ENCODE measurements at regions not wholly inside any gene's neighbourhood (a gene's known extent, or its start where the extent isn't known, plus 50 kb on each side); places are given as distances from the start of the nearest gene placed in this dataset.
"Not testable (repeated sequence)": the region's sequence is repeated elsewhere in the genome, so short reads cannot be mapped to it uniquely, and the experiment has no call there.

GRCh38 chr12:89067421-89068187, 284.7 kb downstream of the DUSP6 start:
- Mint-ChIP-seq H3K27ac (peak overlapping the region; percentile 60), H3K27me3 (no peaks in the 10 kb centered on the region), H3K4me1 (peaks cover 50% of the 10 kb centered on the region), H3K9me3 (no peaks in the 10 kb centered on the region), H3K4me3 (peak overlapping the region; percentile 3), H3K36me3 (ENCODE audit: low read depth) (no peaks in the 10 kb centered on the region)
- ATAC-seq (replicated peaks), result peak; percentile 41

GRCh38 chr12:89064780-89065179, 287.5 kb downstream of the DUSP6 start:
- peaks cover 23% of the 10 kb centered on the region for H3K4me1 Mint-ChIP-seq
- H3K27me3 Mint-ChIP-seq, result no peaks in the 10 kb centered on the region
- H3K9me3 Mint-ChIP-seq, result no peaks in the 10 kb centered on the region
- H3K36me3 Mint-ChIP-seq (ENCODE audit: low read depth), result no peaks in the 10 kb centered on the region
- peak overlapping the region; percentile 5 for H3K4me3 Mint-ChIP-seq
- ATAC-seq (replicated peaks), result peak; percentile 93
- peak overlapping the region; percentile 18 for H3K27ac Mint-ChIP-seq

GRCh38 chr12:89064151-89064550, 288.1 kb downstream of the DUSP6 start:
- Mint-ChIP-seq H3K27ac (peak overlapping the region; percentile 18), H3K36me3 (ENCODE audit: low read depth) (no peaks in the 10 kb centered on the region), H3K27me3 (no peaks in the 10 kb centered on the region), H3K9me3 (no peaks in the 10 kb centered on the region), H3K4me1 (peaks cover 23% of the 10 kb centered on the region), H3K4me3 (no peak overlapping the region)
- ATAC-seq (replicated peaks), result no peak

- Mint-ChIP-seq H3K27me3 (no peaks in the 10 kb centered on the region), H3K36me3 (ENCODE audit: low read depth) (no peaks in the 10 kb centered on the region), H3K27ac (no peak overlapping the region), H3K4me1 (peaks cover 20% of the 10 kb centered on the region), H3K9me3 (no peaks in the 10 kb centered on the region), H3K4me3 (no peak overlapping the region)
- no peak for ATAC-seq (replicated peaks)
These were observed 289.3 kb downstream of the DUSP6 start for GRCh38 chr12:89062996-89063395.

GRCh38 chr12:89059721-89060541, 292.4 kb downstream of the DUSP6 start:
- no peak overlapping the region for H3K27ac Mint-ChIP-seq
- peaks cover 5% of the 10 kb centered on the region for H3K4me1 Mint-ChIP-seq

DNA sequence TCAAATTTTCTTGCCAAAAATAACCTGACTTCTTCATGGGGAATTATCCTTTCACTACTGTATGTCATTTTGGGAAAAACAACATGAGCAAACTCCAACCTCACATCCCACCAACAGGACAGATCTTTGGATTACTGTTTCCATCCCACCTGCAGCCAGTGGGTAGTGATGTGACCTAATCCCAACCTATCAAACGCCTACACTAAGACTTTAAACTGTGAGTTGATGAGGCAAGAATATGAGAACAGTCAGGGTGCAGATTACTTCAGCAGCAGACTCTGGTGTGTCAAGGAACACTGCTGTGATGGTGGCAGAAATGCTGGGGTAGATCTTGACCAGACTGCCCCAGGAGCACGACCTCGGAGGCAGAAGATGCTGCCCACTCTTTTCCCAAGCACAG, 293.2 kb downstream of the DUSP6 start:
- H3K27ac Mint-ChIP-seq, result peak overlapping the region; percentile 51
- H3K27me3 Mint-ChIP-seq, result no peaks in the 10 kb centered on the region
- H3K9me3 Mint-ChIP-seq, result no peaks in the 10 kb centered on the region
- no peak overlapping the region for H3K4me3 Mint-ChIP-seq
- no peaks in the 10 kb centered on the region for H3K36me3 Mint-ChIP-seq (ENCODE audit: low read depth)
- ATAC-seq (replicated peaks), result peak; percentile 64
- no peaks in the 10 kb centered on the region for H3K4me1 Mint-ChIP-seq

More at GRCh38 chr12:89059721-89060541, 292.4 kb downstream of the DUSP6 start:
- Mint-ChIP-seq H3K9me3 (no peaks in the 10 kb centered on the region), H3K27me3 (no peaks in the 10 kb centered on the region), H3K36me3 (ENCODE audit: low read depth) (no peaks in the 10 kb centered on the region), H3K4me3 (no peak overlapping the region)
- no peak for ATAC-seq (replicated peaks)

GRCh38 chr12:89058402-89058801, 293.9 kb downstream of the DUSP6 start:
- no peaks in the 10 kb centered on the region for H3K9me3 Mint-ChIP-seq
- H3K36me3 Mint-ChIP-seq (ENCODE audit: low read depth), result no peaks in the 10 kb centered on the region
- no peak overlapping the region for H3K4me3 Mint-ChIP-seq
- no peak overlapping the region for H3K27ac Mint-ChIP-seq
- no peaks in the 10 kb centered on the region for H3K27me3 Mint-ChIP-seq
- ATAC-seq (replicated peaks), result no peak
- H3K4me1 Mint-ChIP-seq, result no peaks in the 10 kb centered on the region

DNA sequence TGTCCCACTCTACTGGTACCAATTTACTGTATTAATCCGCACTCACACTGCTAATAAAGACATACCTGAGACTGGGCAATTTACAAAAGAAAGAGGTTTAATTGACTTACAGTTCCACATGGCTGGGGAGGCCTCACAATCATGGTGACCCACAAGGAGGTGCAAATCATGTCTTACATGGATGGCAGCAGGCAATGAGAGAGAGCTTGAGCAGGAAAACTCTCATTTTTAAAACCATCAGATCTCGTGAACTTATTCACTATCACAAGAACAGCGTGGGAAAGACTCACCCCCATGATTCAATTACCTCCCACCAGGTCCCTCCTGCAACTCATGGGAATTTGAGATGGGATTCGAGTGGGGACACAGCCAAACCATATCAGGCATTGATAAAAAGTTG, 298.5 kb downstream of the DUSP6 start:
- H3K36me3 Mint-ChIP-seq (ENCODE audit: low read depth); H3K4me1 Mint-ChIP-seq; H3K27me3 Mint-ChIP-seq; ATAC-seq (replicated peaks); H3K4me3 Mint-ChIP-seq; H3K27ac Mint-ChIP-seq; H3K9me3 Mint-ChIP-seq: not testable (repeated sequence)

GRCh38 chr12:89051065-89051677, 301.1 kb downstream of the DUSP6 start:
- H3K27ac Mint-ChIP-seq, result peak overlapping the region; percentile 2
- H3K27me3 Mint-ChIP-seq, result no peaks in the 10 kb centered on the region
- H3K36me3 Mint-ChIP-seq (ENCODE audit: low read depth), result no peaks in the 10 kb centered on the region
- no peaks in the 10 kb centered on the region for H3K9me3 Mint-ChIP-seq
- peak; percentile 61 for ATAC-seq (replicated peaks)
- no peak overlapping the region for H3K4me3 Mint-ChIP-seq
- no peaks in the 10 kb centered on the region for H3K4me1 Mint-ChIP-seq

DNA sequence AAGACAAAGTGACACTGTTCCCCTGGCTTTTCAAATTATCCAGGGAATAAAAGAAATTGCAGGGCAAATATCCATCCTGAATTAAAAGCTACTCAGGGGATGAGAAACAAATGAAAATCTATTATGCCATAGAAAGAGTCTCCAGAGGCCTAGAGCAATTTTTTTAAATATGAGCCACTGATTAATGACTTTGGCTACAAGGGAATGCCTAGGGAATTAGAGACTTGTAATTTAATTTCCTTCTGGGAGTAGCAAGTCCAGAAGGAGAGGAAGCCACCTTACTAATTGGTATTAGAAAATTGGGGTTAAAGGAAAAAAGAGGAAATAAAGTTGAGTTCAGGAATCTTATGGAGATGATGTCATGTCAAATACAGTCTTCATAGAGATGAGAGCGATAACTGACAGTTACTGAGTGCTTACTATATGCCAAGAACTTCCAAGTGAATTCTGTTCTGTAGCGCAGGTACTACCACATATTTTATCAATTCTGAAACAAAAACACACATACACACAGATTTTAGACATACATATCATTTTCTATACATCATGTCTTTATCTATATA, 304.4 kb downstream of the DUSP6 start:
- no peaks in the 10 kb centered on the region for H3K36me3 Mint-ChIP-seq (ENCODE audit: low read depth)
- H3K9me3 Mint-ChIP-seq, result no peaks in the 10 kb centered on the region
- no peak overlapping the region for H3K27ac Mint-ChIP-seq
- H3K4me1 Mint-ChIP-seq, result no peaks in the 10 kb centered on the region
- no peaks in the 10 kb centered on the region for H3K27me3 Mint-ChIP-seq
- no peak overlapping the region for H3K4me3 Mint-ChIP-seq
- no peak for ATAC-seq (replicated peaks)

- Mint-ChIP-seq H3K4me1 (peaks cover 50% of the 10 kb centered on the region), H3K4me3 (peak overlapping the region; percentile 74), H3K36me3 (ENCODE audit: low read depth) (peaks cover 13% of the 10 kb centered on the region), H3K27ac (peak overlapping the region; percentile 96), H3K27me3 (no peaks in the 10 kb centered on the region), H3K9me3 (peaks cover 4% of the 10 kb centered on the region)
- no peak for ATAC-seq (replicated peaks)
These were observed 311.2 kb downstream of the DUSP6 start for GRCh38 chr12:89041078-89041477.

DNA sequence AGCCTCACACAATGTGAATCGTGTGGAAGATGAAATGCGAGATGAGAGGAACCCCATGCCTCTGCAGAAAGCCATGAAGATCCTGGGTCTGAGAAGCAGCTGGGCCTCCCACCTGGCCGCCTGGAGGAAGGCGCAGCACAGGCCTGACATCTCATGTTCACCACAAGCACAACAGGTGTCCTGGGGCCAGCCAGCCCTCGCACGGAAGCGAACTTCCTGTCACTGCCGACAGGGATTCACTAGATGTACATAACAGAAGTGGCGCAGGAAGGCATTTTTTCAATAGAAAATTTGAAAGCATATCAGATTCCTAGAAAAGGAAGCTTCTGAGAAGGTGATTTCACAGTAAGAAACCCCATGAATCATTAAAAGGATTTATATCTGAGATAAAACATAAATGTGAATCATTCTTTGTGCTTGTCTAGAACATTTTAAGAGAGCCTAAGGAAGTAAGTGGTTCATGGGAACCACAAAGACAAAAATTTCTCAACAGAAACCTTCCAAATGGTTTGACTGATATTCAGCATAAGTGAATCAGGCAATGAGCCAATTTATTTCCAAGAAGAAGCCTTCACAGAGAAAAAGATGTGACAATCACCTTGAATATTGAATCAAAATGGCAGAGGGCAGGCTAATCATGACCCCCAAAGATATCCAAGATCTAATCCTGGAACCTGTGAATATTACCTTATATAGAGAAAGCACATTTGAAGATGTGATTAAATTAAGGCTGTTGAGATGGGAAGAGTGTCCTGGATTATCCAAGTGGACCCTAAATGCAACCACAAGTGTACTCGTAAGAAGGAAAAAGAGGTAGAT, 311.9 kb downstream of the DUSP6 start:
- H3K36me3 Mint-ChIP-seq (ENCODE audit: low read depth), result peaks cover 13% of the 10 kb centered on the region
- peaks cover 4% of the 10 kb centered on the region for H3K9me3 Mint-ChIP-seq
- peak overlapping the region; percentile 74 for H3K4me3 Mint-ChIP-seq
- peak; percentile 82 for ATAC-seq (replicated peaks)
- no peaks in the 10 kb centered on the region for H3K27me3 Mint-ChIP-seq
- peak overlapping the region; percentile 96 for H3K27ac Mint-ChIP-seq
- peaks cover 50% of the 10 kb centered on the region for H3K4me1 Mint-ChIP-seq

- peak; percentile 69 for ATAC-seq (replicated peaks)
These were observed 313.3 kb downstream of the DUSP6 start for GRCh38 chr12:89038831-89039512.

More at GRCh38 chr12:89038831-89039512, 313.3 kb downstream of the DUSP6 start:
- Mint-ChIP-seq H3K27me3 (no peaks in the 10 kb centered on the region), H3K9me3 (peaks cover 4% of the 10 kb centered on the region), H3K36me3 (ENCODE audit: low read depth) (peaks cover 13% of the 10 kb centered on the region), H3K27ac (peak overlapping the region; percentile 96), H3K4me3 (peak overlapping the region; percentile 74), H3K4me1 (peaks cover 53% of the 10 kb centered on the region)
